Breast epithelium (tissue), 4 donors: ENCODE measurements at regions not wholly inside any gene's neighbourhood (a gene's known extent, or its start where the extent isn't known, plus 50 kb on each side); places are given as distances from the start of the nearest gene placed in this dataset.

Source experiments
- DNase-seq, 2 donors: peaks; one replicate each; pipeline ENCODE4 v3.0.0-alpha.2; 2019; ENCODE audit warnings: low spot score in 2 of 2
- H3K27ac ChIP-seq, 2 donors: fragments of 200-600 bp; sonication (generic) in 1 of 2; one replicate each; pipeline ENCODE4 v1.5.1; 2016 to 2019; ENCODE audit warnings: mild to moderate bottlenecking in 1 of 2
- H3K27me3 ChIP-seq, 2 donors: fragments of 200-600 bp; sonication (generic) in 1 of 2; one replicate each; pipeline versions ENCODE4 v1.5.1 to v1.6.0; 2017 to 2019; ENCODE audit warnings: control low read depth in 1 of 2, mild to moderate bottlenecking in 1 of 2
- H3K36me3 ChIP-seq: fragments of 200-600 bp; one replicate; pipeline ENCODE4 v1.5.1; 2019
- H3K4me1 ChIP-seq, 2 donors: fragments of 200-600 bp; sonication (generic); one replicate each; pipeline ENCODE4 v1.5.1; 2016 to 2019; ENCODE audit warnings: control low read depth in 1 of 2
- H3K4me3 ChIP-seq, 3 donors: fragments of 200-600 bp; sonication (generic); 1 replicate in 2 of 3; 2 replicates in 1 of 3; pipeline ENCODE4 v1.5.1; 2016 to 2019; ENCODE audit warnings: mild to moderate bottlenecking in 3 of 3, moderate library complexity in 2 of 3
- H3K9me3 ChIP-seq, 2 donors: fragments of 200-600 bp; sonication (generic) in 1 of 2; one replicate each; pipeline ENCODE4 v1.5.1; 2016 to 2019; ENCODE audit warnings: control low read depth in 1 of 2
- CTCF ChIP-seq, 3 donors: fragments of 450-650 bp; IDR thresholded peaks; one replicate each; pipeline ENCODE4 v1.5.1; 2016 to 2017; ENCODE audit warnings: antibody characterized with exemption in 3 of 3, mild to moderate bottlenecking in 3 of 3, moderate library complexity in 3 of 3
- POLR2A ChIP-seq: fragments of 450-650 bp; IDR thresholded peaks from one replicate; pipeline ENCODE4 v1.6.1; 2016; ENCODE audit warnings: antibody characterized with exemption, mild to moderate bottlenecking, moderate library complexity
- POLR2AphosphoS5 ChIP-seq, 3 donors: sonication (generic); formaldehyde crosslinking; IDR thresholded peaks; one replicate each; pipeline ENCODE4 v1.6.1; 2017; ENCODE audit warnings: antibody characterized with exemption in 3 of 3
- intact Hi-C: fragments of 100-400 bp; cut with DNase I; formaldehyde crosslinking; loops from one replicate; pipeline ENCODE4 v1.15.1; 2023; ENCODE audit warnings: low total_unique reads

- Histone ChIP-seq H3K36me3 (no peaks in the 10 kb centered on the region), H3K27me3 (no peaks in the 10 kb centered on the region)
- TF ChIP-seq POLR2A (no peak), POLR2AphosphoS5 (IDR thresholded peaks at IDR 0.05) (no peak)
These were observed 433.9 kb downstream of the SIPA1L2 start for GRCh38 chr1:232196042-232196441.

GRCh38 chr1:232194424-232194823 is 435.5 kb downstream of the SIPA1L2 start:
- intact Hi-C loops, result no loop called here

More at GRCh38 chr1:232196042-232196441, 433.9 kb downstream of the SIPA1L2 start:
- peaks cover 2 to 9% of the 10 kb centered on the region in 2 donors for H3K9me3 ChIP-seq
- intact Hi-C loops, result no loop called here
- no peaks in the 10 kb centered on the region for H3K4me1 ChIP-seq
- DNase-seq, result no peak
- H3K4me3 ChIP-seq, result no peak overlapping the region
- no peak overlapping the region for H3K27ac ChIP-seq

DNA sequence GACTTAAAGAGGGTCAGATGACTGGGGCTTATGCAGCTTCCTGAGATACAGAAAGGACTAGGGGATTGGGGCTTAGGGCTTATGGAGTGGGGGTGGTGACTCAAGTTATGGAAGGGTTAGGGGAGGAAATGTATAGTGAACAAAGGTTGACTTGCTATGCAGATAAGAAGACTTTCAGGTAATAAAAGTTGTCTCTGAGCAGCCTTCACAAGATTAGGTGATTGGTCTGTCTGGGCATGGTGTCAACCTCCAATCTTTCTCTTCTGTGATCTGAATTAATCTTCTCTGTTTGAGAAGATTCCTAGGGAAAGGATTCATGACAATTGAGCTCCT is 436.5 kb downstream of the SIPA1L2 start:
- Histone ChIP-seq H3K27me3 (no peaks in the 10 kb centered on the region), H3K27ac (no peak overlapping the region), H3K9me3 (no peaks in the 10 kb centered on the region), H3K36me3 (no peaks in the 10 kb centered on the region), H3K4me1 (no peaks in the 10 kb centered on the region), H3K4me3 (no peak overlapping the region)
- intact Hi-C loops, result no loop called here
- DNase-seq, result no peak
- TF ChIP-seq POLR2A (no peak), POLR2AphosphoS5 (IDR thresholded peaks at IDR 0.05) (no peak), CTCF (IDR thresholded peaks at IDR 0.05) (no peak)

More at GRCh38 chr1:232194424-232194823, 435.5 kb downstream of the SIPA1L2 start:
- Histone ChIP-seq H3K27me3 (no peaks in the 10 kb centered on the region), H3K4me3 (no peak overlapping the region), H3K9me3 (no peaks in the 10 kb centered on the region), H3K27ac (no peak overlapping the region), H3K4me1 (no peaks in the 10 kb centered on the region), H3K36me3 (no peaks in the 10 kb centered on the region)
- DNase-seq, result no peak
- TF ChIP-seq CTCF (IDR thresholded peaks at IDR 0.05), result no peak
- no peak for TF ChIP-seq POLR2A
- no peak for TF ChIP-seq POLR2AphosphoS5 (IDR thresholded peaks at IDR 0.05)

DNA sequence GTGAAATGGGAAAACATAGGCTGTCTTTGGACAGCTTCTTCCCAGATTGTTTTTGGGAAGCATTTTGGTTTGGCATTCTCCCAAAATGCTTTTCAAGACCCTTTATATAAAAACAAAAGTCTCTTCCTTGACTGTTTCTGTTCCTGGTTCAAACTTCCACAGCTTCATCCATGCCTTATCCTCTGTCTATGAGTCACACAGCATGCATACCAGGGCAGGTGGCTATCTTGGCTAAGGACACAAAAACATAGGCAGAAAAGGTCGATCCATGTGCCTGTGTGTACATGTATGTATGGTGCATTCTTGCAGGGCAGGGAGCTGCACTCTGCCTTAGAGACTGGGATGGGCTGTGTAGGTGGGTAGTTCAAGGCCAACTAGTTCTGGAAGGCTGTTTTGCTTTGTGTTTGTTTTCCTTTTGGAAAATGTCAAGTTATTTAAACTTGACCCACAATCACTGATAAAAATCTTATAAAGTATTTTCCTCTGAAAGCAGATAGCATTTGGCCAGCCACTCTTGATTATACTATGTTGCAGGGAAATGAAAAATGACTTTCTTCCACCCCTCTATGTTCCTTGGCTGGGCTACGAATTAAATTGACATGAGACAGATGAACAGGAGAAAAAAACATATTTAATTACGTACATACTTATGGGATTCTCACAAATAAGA is 437.0 kb downstream of the SIPA1L2 start:
- TF ChIP-seq POLR2AphosphoS5 (IDR thresholded peaks at IDR 0.05) (no peak), CTCF (IDR thresholded peaks at IDR 0.05) (no peak), POLR2A (no peak)
- Histone ChIP-seq H3K27ac (no peak overlapping the region), H3K27me3 (no peaks in the 10 kb centered on the region), H3K4me3 (no peak overlapping the region), H3K4me1 (no peaks in the 10 kb centered on the region), H3K36me3 (no peaks in the 10 kb centered on the region), H3K9me3 (no peaks in the 10 kb centered on the region)
- intact Hi-C loops, result no loop called here
- no peak for DNase-seq

GRCh38 chr1:232191560-232191959 is 438.4 kb downstream of the SIPA1L2 start:
- TF ChIP-seq CTCF (IDR thresholded peaks at IDR 0.05) (no peak), POLR2AphosphoS5 (IDR thresholded peaks at IDR 0.05) (no peak), POLR2A (no peak)
- intact Hi-C loops, result no loop called here

More at GRCh38 chr1:232191560-232191959, 438.4 kb downstream of the SIPA1L2 start:
- Histone ChIP-seq H3K27me3 (no peaks in the 10 kb centered on the region), H3K36me3 (no peaks in the 10 kb centered on the region), H3K27ac (no peak overlapping the region), H3K4me3 (no peak overlapping the region), H3K4me1 (no peaks in the 10 kb centered on the region), H3K9me3 (no peaks in the 10 kb centered on the region)
- DNase-seq, result no peak
